Smooth muscle cell (in vitro differentiated cells): ENCODE measurements at regions not wholly inside any gene's neighbourhood (a gene's known extent, or its start where the extent isn't known, plus 50 kb on each side); places are given as distances from the start of the nearest gene placed in this dataset.

Source experiments
- DNase-seq: peaks from one replicate; lab custom pipeline; 2025; ENCODE audit not compliant: unreplicated experiment; lab: John Stamatoyannopoulos, UW
- H2AFZ ChIP-seq: fragments of 200-600 bp; sonication (generic); 2 replicates; pipeline ENCODE4 v1.6.0; 2016; ENCODE audit warnings: antibody characterized with exemption, low read depth, mild to moderate bottlenecking
- H3F3A ChIP-seq: fragments of 200-600 bp; sonication (generic); 2 replicates; pipeline ENCODE4 v1.6.0; 2017; ENCODE audit warnings: antibody characterized with exemption, low read depth
- H3K27ac ChIP-seq: fragments of 200-600 bp; sonication (generic); 2 replicates; pipeline ENCODE4 v1.5.1; 2016; ENCODE audit warnings: low read depth, mild to moderate bottlenecking
- H3K27me3 ChIP-seq: fragments of 200-600 bp; sonication (generic); 2 replicates; pipeline ENCODE4 v1.6.1; 2016; ENCODE audit warnings: low read depth, mild to moderate bottlenecking
- H3K36me3 ChIP-seq: fragments of 200-600 bp; sonication (generic); 2 replicates; pipeline ENCODE4 v1.5.1; 2016; ENCODE audit warnings: low read depth
- H3K4me1 ChIP-seq: fragments of 200-600 bp; sonication (generic); 2 replicates; pipeline ENCODE4 v1.5.1; 2016; ENCODE audit warnings: low read depth
- H3K4me2 ChIP-seq: fragments of 200-600 bp; sonication (generic); 2 replicates; pipeline ENCODE4 v1.6.0; 2016; ENCODE audit warnings: mild to moderate bottlenecking
- H3K4me3 ChIP-seq: fragments of 200-600 bp; sonication (generic); 2 replicates; pipeline ENCODE4 v1.5.1; 2016; ENCODE audit warnings: mild to moderate bottlenecking
- H3K79me2 ChIP-seq: fragments of 200-600 bp; sonication (generic); 2 replicates; pipeline ENCODE4 v1.6.0; 2016; ENCODE audit warnings: low read depth, mild to moderate bottlenecking
- H3K9ac ChIP-seq: fragments of 200-600 bp; sonication (generic); 2 replicates; pipeline ENCODE4 v1.6.0; 2016; ENCODE audit warnings: low read depth
- H3K9me3 ChIP-seq: fragments of 200-600 bp; sonication (generic); replicated peaks from 2 replicates; pipeline ENCODE4 v1.5.1; 2016; ENCODE audit warnings: low read depth
- H4K20me1 ChIP-seq: fragments of 200-600 bp; sonication (generic); 2 replicates; pipeline ENCODE4 v1.6.0; 2016; ENCODE audit warnings: low read depth
- CTCF ChIP-seq: fragments of 200-600 bp; sonication (generic); IDR thresholded peaks from 2 replicates; pipeline ENCODE4 v1.5.1; 2017; ENCODE audit warnings: borderline replicate concordance, mild to moderate bottlenecking, antibody characterized with exemption; ENCODE audit not compliant: insufficient read depth, poor library complexity, severe bottlenecking
- WGBS: methylation state at CpG from one replicate; pipeline ENCODE4 v1.1.7; 2016; ENCODE audit warnings: low lambda C conversion rate; 5-methylcytosine and 5-hydroxymethylcytosine counted together

GRCh38 chr6:56837322-56837894, 117.5 kb upstream of the BEND6 start:
- Histone ChIP-seq H3K79me2 (peaks cover 73% of the 10 kb centered on the region), H3K9me3 (no peaks in the 10 kb centered on the region), H4K20me1 (no peaks in the 10 kb centered on the region), H3K9ac (no peak overlapping the region), H3F3A (no peaks in the 10 kb centered on the region), H3K4me2 (no peak overlapping the region), H3K36me3 (no peaks in the 10 kb centered on the region), H3K27ac (peak overlapping the region; percentile 4), H3K4me3 (no peak overlapping the region), H3K27me3 (no peaks in the 10 kb centered on the region), H3K4me1 (peaks cover 30% of the 10 kb centered on the region), H2AFZ (no peak overlapping the region)
- no peak for TF ChIP-seq CTCF
- WGBS: 79% methylated on average over 6 of the region's 6 CpGs
- no peak for DNase-seq

DNA sequence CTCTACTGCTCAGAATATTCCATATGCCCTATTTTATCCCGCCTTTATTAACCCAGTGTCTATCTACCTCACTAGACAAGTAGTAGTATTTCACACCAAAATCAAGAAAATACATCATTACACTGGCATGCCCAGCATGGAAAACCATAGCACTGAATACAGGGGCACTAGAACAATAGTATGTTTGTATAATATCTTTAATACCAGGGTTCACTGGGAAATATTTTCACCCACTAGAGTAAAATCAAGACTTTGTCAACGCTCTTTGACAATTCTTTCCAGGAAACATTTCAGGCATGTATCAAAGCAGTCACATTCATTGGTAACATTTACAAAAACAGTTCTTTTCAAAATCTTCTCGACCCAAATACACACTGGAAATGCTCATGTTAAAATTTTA, 119.3 kb upstream of the BEND6 start:
- Histone ChIP-seq H3K4me1 (peaks cover 23% of the 10 kb centered on the region), H3K9ac (no peak overlapping the region), H3K27ac (no peak overlapping the region), H3K79me2 (peaks cover 75% of the 10 kb centered on the region), H3K36me3 (no peaks in the 10 kb centered on the region), H2AFZ (no peak overlapping the region), H3F3A (no peaks in the 10 kb centered on the region), H3K9me3 (no peaks in the 10 kb centered on the region), H3K27me3 (no peaks in the 10 kb centered on the region), H3K4me3 (no peak overlapping the region), H3K4me2 (no peak overlapping the region), H4K20me1 (no peaks in the 10 kb centered on the region)
- over 99% methylated on average over 3 of the region's 3 CpGs for WGBS
- TF ChIP-seq CTCF: no peak
- no peak for DNase-seq

GRCh38 chr6:56833873-56834272, 121.0 kb upstream of the BEND6 start:
- H3K4me3 ChIP-seq: no peak overlapping the region
- H3K9me3 ChIP-seq: no peaks in the 10 kb centered on the region
- H3K4me2 ChIP-seq: no peak overlapping the region
- H3K27ac ChIP-seq: no peak overlapping the region
- H3K36me3 ChIP-seq: no peaks in the 10 kb centered on the region
- peaks cover 66% of the 10 kb centered on the region for H3K79me2 ChIP-seq
- H3K9ac ChIP-seq: no peak overlapping the region
- no peak overlapping the region for H2AFZ ChIP-seq
- TF ChIP-seq CTCF: no peak
- no peak for DNase-seq
- H3K4me1 ChIP-seq: peaks cover 13% of the 10 kb centered on the region
- H4K20me1 ChIP-seq: no peaks in the 10 kb centered on the region
- WGBS: 100% methylated on average over 1 of the region's 1 CpG
- H3K27me3 ChIP-seq: no peaks in the 10 kb centered on the region
- no peaks in the 10 kb centered on the region for H3F3A ChIP-seq

DNA sequence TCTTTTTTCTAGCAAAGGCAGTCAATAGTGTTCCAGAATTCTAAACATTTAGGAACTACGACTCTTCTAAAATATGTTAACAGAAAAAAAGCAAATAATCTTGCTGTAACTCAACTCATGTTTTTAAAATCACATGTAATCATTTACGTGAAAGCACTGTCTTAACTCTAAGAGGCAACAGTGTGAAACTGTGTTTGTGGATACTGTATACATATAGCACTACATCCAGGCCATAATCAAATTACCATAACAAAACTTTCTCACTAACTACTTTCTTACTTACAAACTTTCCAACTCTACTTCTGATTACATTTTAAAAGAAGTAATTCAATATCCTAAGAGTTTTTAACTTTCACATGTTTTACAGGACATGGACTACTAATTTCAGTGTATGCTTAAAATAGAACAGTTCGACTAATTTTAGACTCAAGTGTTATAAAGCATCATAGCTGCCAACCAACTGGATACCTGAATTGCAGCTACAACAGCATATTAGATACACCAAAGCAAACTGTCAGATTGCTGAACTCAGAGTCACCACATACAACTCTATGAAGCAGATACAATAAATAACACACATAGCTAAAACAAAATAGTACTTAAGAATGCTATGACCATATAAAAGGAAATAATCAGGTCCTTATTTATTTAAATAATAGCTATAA, 121.6 kb upstream of the BEND6 start:
- H3F3A ChIP-seq: no peaks in the 10 kb centered on the region
- DNase-seq: no peak
- H3K4me2 ChIP-seq: no peak overlapping the region
- peaks cover 15% of the 10 kb centered on the region for H3K4me1 ChIP-seq
- 94% methylated on average over 3 of the region's 3 CpGs for WGBS
- TF ChIP-seq CTCF: no peak
- no peak overlapping the region for H3K4me3 ChIP-seq
- no peak overlapping the region for H3K27ac ChIP-seq
- peaks cover under 1% of the 10 kb centered on the region for H4K20me1 ChIP-seq
- H3K27me3 ChIP-seq: no peaks in the 10 kb centered on the region
- no peaks in the 10 kb centered on the region for H3K9me3 ChIP-seq
- no peaks in the 10 kb centered on the region for H3K36me3 ChIP-seq
- H2AFZ ChIP-seq: no peak overlapping the region
- no peak overlapping the region for H3K9ac ChIP-seq
- H3K79me2 ChIP-seq: peaks cover 60% of the 10 kb centered on the region
